Motor neuron (in vitro differentiated cells): ENCODE measurements at regions not wholly inside any gene's neighbourhood (a gene's known extent, or its start where the extent isn't known, plus 50 kb on each side); places are given as distances from the start of the nearest gene placed in this dataset.
A peak's percentile ranks its signal among the peaks of the same experiment; 100 is the strongest.

Source experiments
- ATAC-seq, 8 experiments: fragments of 200-7000 bp; cut with Tn5 transposase; replicated peaks in 6 of 8; 2 replicates each; pipeline ENCODE4 v1.8.0; 2021; ENCODE audit warnings: mild to moderate bottlenecking in 8 of 8, moderate library complexity in 8 of 8
- H3K27ac ChIP-seq, 2 donors: fragments of 250-450 bp; sonication (Bioruptor Pico); 2 replicates each; pipeline ENCODE4 v1.9.0; 2021; ENCODE audit warnings: antibody characterized with exemption in 2 of 2, mild to moderate bottlenecking in 2 of 2, moderate library complexity in 1 of 2
- H3K4me1 ChIP-seq, 2 donors: fragments of 250-450 bp; sonication (Bioruptor Pico); replicated peaks in 1 of 2; 2 replicates each; pipeline ENCODE4 v1.6.1; 2021; ENCODE audit warnings: antibody characterized with exemption in 2 of 2, mild to moderate bottlenecking in 2 of 2, moderate library complexity in 1 of 2
- H3K4me3 ChIP-seq, 5 donors: fragments of 250-450 bp; sonication (Bioruptor Pico); 2 replicates each; pipeline ENCODE4 v1.9.0; 2021; ENCODE audit warnings: antibody characterized with exemption in 5 of 5, mild to moderate bottlenecking in 5 of 5, moderate library complexity in 4 of 5
- WGBS, 10 experiments: fragments of 450-650 bp; shearing (Covaris generic); methylation state at CpG; one replicate each; pipeline ENCODE4 v1.0.0; 2022; 5-methylcytosine and 5-hydroxymethylcytosine counted together
- in situ Hi-C, 9 experiments: fragments of 400-800 bp; cut with MboI; loops; one replicate each; pipeline ENCODE4 v1.15.0; 2021; ENCODE audit warnings: low sequenced_read_pairs in 9 of 9, low pct_unique_long_range_greater_than_20kb in 2 of 9; ENCODE audit not compliant: unreplicated experiment in 9 of 9

DNA sequence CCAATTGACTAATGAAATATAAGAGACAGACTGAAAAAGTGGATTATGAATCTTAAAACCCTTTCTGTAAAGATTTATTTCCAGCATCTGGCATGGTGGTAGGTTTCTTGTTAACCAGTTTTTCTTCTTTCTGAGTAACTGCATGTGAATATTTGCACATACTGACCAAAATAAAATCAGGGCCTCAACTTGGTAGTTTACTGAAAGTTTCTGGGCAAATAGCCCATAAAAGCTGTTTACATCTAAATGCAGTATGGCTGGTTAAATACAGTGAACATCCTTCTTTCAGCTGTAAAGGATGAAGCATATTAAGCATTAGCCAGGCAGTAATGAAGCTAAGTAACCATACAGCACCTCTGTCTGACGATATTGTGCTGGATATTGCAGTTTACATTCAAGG, 83.6 kb upstream of the EYS start:
- Histone ChIP-seq H3K27ac (no peak overlapping the region), H3K4me1 (no peaks in the 10 kb centered on the region), H3K4me3 (no peak overlapping the region)
- WGBS, 10 experiments: 0 to 100% (median 50%) methylated on average over 1 of the region's 1 CpG; no CpG with 5 or more reads in 3 of the 10 experiments
- ATAC-seq: no peak
- in situ Hi-C loops: no loop called here

GRCh38 chr6:65787787-65788186, 80.8 kb upstream of the EYS start:
- WGBS, 10 experiments: 42 to 100% (median 89%) methylated on average over 2 to 11 of the region's 34 CpGs; no CpG with 5 or more reads in 4 of the 10 experiments
- Histone ChIP-seq H3K27ac (no peak overlapping the region), H3K4me1 (no peaks in the 10 kb centered on the region), H3K4me3 (no peak overlapping the region)
- in situ Hi-C loops: no loop called here
- ATAC-seq: no peak

DNA sequence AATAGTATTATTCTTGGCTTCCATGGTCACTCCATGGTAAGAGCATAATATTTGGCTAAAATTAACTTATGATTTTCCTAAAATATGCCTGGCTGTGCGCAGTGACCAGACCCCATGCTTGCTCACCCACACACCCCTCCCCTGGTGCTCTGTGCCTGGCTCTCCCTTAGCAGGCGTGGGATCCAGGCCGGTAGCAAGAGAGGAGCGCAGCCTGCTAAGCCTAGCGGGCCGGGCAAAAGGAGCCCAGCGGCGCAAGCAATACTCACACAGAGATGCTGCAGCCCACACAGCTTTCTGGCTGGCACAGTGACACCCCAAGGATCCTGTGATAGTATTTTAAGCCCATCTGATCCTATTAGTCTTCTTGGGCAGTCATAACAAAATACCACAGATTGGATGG, 79.8 kb upstream of the EYS start:
- no peak for ATAC-seq
- Histone ChIP-seq H3K27ac (no peak overlapping the region), H3K4me1 (no peaks in the 10 kb centered on the region), H3K4me3 (no peak overlapping the region)
- WGBS, 10 experiments: 40 to 100% (median 79%) methylated on average over 1 to 4 of the region's 8 CpGs; no CpG with 5 or more reads in 2 of the 10 experiments
- in situ Hi-C loops: no loop called here

DNA sequence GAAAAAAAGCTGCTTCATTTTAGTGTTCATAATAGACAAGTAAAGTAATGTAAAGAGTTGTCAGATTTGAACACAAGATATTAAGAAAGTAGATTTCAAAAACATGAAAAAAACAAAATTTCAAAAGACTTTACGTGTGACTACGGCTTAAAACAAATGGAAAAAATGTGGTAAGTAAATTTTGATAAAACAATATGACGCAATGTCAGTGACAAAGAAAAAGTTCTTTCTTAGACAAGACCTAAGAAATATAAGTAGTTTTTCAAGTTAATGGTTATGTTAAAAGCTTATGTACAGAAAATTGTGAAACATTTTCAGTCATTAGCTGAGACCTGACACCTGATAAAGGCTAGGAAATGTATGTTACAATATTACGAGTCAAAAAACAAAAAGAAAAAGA, 73.7 kb upstream of the EYS start:
- ATAC-seq: no peak
- Histone ChIP-seq H3K27ac (no peak overlapping the region), H3K4me1 (no peaks in the 10 kb centered on the region), H3K4me3 (no peak overlapping the region)
- 33 to 100% (median 92%) methylated on average over 3 to 4 of the region's 4 CpGs for WGBS, 10 experiments
- in situ Hi-C loops: no loop called here

DNA sequence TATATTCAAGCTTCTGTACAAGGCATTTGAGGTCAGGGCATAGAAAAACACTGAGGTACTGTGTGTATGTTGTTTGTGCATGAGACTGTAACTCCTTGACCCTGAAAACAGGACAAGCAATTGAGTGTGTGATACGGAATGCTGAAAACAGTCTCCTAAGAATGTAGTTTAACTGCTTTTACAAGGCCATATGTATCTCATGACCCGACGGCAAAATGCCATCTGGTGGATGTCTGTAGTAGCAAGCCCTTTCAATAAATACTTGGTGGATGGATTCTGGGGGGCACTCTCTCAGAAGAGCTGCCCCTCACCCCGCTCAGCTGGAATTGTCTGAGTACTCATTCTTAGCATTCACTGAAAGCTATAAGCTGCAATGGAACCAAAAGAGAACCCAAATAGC, 69.3 kb upstream of the EYS start:
- H3K27ac ChIP-seq: no peak overlapping the region
- 10 to 86% (median 70%) methylated on average over 1 to 4 of the region's 4 CpGs; no CpG with 5 or more reads in 1 of the 10 experiments for WGBS, 10 experiments
- no peak overlapping the region for H3K4me3 ChIP-seq
- no peaks in the 10 kb centered on the region for H3K4me1 ChIP-seq
- ATAC-seq: no peak
- in situ Hi-C loops: no loop called here

GRCh38 chr6:65771946-65772345, 64.9 kb upstream of the EYS start:
- Histone ChIP-seq H3K4me3 (no peak overlapping the region), H3K4me1 (no peaks in the 10 kb centered on the region), H3K27ac (no peak overlapping the region)
- ATAC-seq: no peak
- WGBS, 10 experiments: 0 to 100% (median 83%) methylated on average over 1 to 2 of the region's 3 CpGs; no CpG with 5 or more reads in 3 of the 10 experiments
- in situ Hi-C loops: no loop called here

- in situ Hi-C loops: no loop called here
- Histone ChIP-seq H3K4me1 (peaks cover 0 to 5% of the 10 kb centered on the region in 2 donors), H3K27ac (no peak overlapping the region), H3K4me3 (no peak overlapping the region)
- 0 to 100% (median 74%) methylated on average over 1 to 4 of the region's 4 CpGs; no CpG with 5 or more reads in 1 of the 10 experiments for WGBS, 10 experiments
- ATAC-seq: peak in 2 of 8 experiments; percentile 59 to 69
Measured at GRCh38 chr6:65761890-65762289, 54.9 kb upstream of the EYS start.

DNA sequence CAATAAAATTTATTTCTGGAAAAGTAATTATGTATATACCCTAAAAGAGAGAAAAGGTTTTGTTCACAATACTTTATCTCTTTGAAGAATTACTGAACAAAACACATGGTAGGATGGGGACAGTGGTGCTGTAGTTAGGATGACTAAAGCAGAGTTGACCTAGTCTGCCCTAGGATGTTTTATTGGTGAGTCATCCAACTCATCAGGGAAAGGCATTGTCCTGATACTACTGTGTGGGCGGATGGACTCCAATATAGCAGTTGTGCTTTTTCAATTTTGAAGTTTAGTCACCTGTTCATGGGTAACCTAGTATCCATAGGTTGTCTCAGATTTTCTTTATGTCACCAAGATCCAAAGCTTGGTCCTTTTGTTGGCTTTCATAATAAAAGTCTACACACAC, 53.3 kb upstream of the EYS start:
- peak in 5 of 8 experiments; percentile 35 to 77 (median 61) for ATAC-seq
- Histone ChIP-seq H3K4me3 (no peak overlapping the region), H3K4me1 (peaks cover 0 to 5% of the 10 kb centered on the region in 2 donors), H3K27ac (no peak overlapping the region)
- in situ Hi-C loops: no loop called here
- 0 to 100% (median 61%) methylated on average over 1 of the region's 1 CpG; no CpG with 5 or more reads in 4 of the 10 experiments for WGBS, 10 experiments
